Gastroesophageal sphincter (tissue), 4 donors: ENCODE measurements at regions not wholly inside any gene's neighbourhood (a gene's known extent, or its start where the extent isn't known, plus 50 kb on each side); places are given as distances from the start of the nearest gene placed in this dataset.

Experiments used
- ATAC-seq: fragments of 150-250 bp; one replicate; pipeline ENCODE4 v1.9.1; 2016; ENCODE audit warnings: mild to moderate bottlenecking, moderate library complexity
- H3K27ac ChIP-seq, 4 donors: fragments of 200-600 bp; sonication (generic) in 3 of 4; 1 replicate in 3 of 4; 2 replicates in 1 of 4; pipeline ENCODE4 v1.5.1; 2016 to 2019
- H3K27me3 ChIP-seq: fragments of 200-600 bp; sonication (generic); one replicate; pipeline ENCODE4 v1.5.1; 2019
- H3K36me3 ChIP-seq, 2 donors: fragments of 200-600 bp; sonication (generic); one replicate each; pipeline ENCODE4 v1.5.1; 2019; ENCODE audit warnings: control low read depth in 1 of 2
- H3K4me1 ChIP-seq, 3 donors: fragments of 200-600 bp; sonication (generic); 1 replicate in 2 of 3; 2 replicates in 1 of 3; pipeline ENCODE4 v1.5.1; 2016 to 2019; ENCODE audit warnings: control low read depth in 2 of 3
- H3K4me3 ChIP-seq, 2 donors: fragments of 200-600 bp; sonication (generic); one replicate each; pipeline ENCODE4 v1.5.1; 2019; ENCODE audit warnings: mild to moderate bottlenecking in 1 of 2, moderate library complexity in 1 of 2
- H3K9me3 ChIP-seq, 3 donors: fragments of 200-600 bp; sonication (generic); one replicate each; pipeline ENCODE4 v1.5.1; 2017 to 2019; ENCODE audit warnings: control low read depth in 2 of 3
- EP300 ChIP-seq: sonication (generic); formaldehyde crosslinking; IDR thresholded peaks from one replicate; pipeline ENCODE4 v1.6.1; 2017; ENCODE audit warnings: antibody characterized with exemption, mild to moderate bottlenecking
- POLR2A ChIP-seq, 2 donors: fragments of 450-650 bp; IDR thresholded peaks; one replicate each; pipeline ENCODE4 v1.6.1; 2017; ENCODE audit warnings: antibody characterized with exemption in 2 of 2, mild to moderate bottlenecking in 2 of 2, moderate library complexity in 1 of 2
- POLR2AphosphoS5 ChIP-seq: sonication (generic); formaldehyde crosslinking; IDR thresholded peaks from one replicate; pipeline ENCODE4 v1.6.1; 2017; ENCODE audit warnings: antibody characterized with exemption
- WGBS, 2 donors: methylation state at CpG; one replicate each; pipeline ENCODE4 v1.1.5; 2018; ENCODE audit warnings: low coverage in 1 of 2; 5-methylcytosine and 5-hydroxymethylcytosine counted together
- TF ChIP-seq, protein P1 (sequence below), 4 experiments: fragments of 200-600 bp in 2 of 4; fragments of 450-650 bp in 2 of 4; sonication (generic) in 1 of 4; IDR thresholded peaks; one replicate each; pipeline ENCODE4 v1.5.1; 2017 to 2019; ENCODE audit warnings: antibody characterized with exemption in 4 of 4, mild to moderate bottlenecking in 2 of 4, moderate library complexity in 2 of 4

DNA sequence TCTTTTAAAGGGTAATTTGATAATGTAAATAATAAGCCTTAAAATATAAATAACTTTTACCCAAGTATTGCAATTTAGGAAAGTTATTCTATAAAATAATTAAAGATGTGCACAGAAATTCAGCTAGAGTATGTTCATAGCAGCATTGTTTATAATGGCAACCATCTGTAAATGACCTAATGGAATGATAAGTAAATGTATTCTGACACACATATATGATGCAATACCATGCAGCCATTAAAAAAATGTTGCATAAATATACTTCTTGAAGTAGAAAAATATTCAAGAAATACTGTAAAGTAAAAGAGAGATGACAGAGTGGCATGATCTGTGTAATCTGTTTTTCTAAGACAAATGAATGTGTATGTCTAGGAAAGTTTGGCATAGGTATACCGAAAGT lies 545.7 kb downstream of the ZEB2 start:
- H3K36me3 ChIP-seq: no peaks in the 10 kb centered on the region
- H3K27ac ChIP-seq: no peak overlapping the region
- no peaks in the 10 kb centered on the region for H3K4me1 ChIP-seq
- H3K27me3 ChIP-seq: no peaks in the 10 kb centered on the region
- H3K4me3 ChIP-seq: no peak overlapping the region
- no peak for TF ChIP-seq POLR2A (IDR thresholded peaks at IDR 0.05)
- TF ChIP-seq, protein P1, sequence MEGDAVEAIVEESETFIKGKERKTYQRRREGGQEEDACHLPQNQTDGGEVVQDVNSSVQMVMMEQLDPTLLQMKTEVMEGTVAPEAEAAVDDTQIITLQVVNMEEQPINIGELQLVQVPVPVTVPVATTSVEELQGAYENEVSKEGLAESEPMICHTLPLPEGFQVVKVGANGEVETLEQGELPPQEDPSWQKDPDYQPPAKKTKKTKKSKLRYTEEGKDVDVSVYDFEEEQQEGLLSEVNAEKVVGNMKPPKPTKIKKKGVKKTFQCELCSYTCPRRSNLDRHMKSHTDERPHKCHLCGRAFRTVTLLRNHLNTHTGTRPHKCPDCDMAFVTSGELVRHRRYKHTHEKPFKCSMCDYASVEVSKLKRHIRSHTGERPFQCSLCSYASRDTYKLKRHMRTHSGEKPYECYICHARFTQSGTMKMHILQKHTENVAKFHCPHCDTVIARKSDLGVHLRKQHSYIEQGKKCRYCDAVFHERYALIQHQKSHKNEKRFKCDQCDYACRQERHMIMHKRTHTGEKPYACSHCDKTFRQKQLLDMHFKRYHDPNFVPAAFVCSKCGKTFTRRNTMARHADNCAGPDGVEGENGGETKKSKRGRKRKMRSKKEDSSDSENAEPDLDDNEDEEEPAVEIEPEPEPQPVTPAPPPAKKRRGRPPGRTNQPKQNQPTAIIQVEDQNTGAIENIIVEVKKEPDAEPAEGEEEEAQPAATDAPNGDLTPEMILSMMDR (IDR thresholded peaks at IDR 0.05): no peak
- 82 to 92% methylated on average over 1 of the region's 1 CpG for WGBS, 2 donors
- no peak for ATAC-seq
- H3K9me3 ChIP-seq: no peaks in the 10 kb centered on the region

DNA sequence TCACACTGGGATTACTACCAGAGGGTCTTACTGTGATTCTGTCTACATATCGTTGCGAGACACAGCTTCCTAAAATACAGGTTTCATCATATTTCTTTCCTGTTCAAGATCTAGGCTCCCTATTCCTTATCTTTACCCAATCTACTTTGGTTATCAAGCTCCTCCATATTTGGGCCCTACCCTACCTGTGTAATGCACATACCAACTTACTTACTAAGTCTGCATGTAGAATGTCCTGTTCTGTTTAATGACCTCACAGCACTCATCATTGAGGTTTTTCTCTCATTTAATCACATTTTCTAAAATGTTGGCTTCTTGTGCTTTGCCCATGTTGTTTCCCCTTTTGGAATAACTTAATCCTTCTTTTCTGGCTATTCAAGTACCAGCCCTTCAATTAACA lies 551.1 kb downstream of the ZEB2 start:
- Histone ChIP-seq H3K4me1 (no peaks in the 10 kb centered on the region), H3K27ac (no peak overlapping the region), H3K9me3 (no peaks in the 10 kb centered on the region), H3K36me3 (no peaks in the 10 kb centered on the region), H3K4me3 (no peak overlapping the region), H3K27me3 (no peaks in the 10 kb centered on the region)
- WGBS, 2 donors: 83 to 90% methylated on average over 2 of the region's 2 CpGs
- ATAC-seq: no peak
- TF ChIP-seq POLR2AphosphoS5 (no peak), POLR2A (IDR thresholded peaks at IDR 0.05) (no peak), EP300 (no peak)
- TF ChIP-seq, protein P1 (IDR thresholded peaks at IDR 0.05): no peak

DNA sequence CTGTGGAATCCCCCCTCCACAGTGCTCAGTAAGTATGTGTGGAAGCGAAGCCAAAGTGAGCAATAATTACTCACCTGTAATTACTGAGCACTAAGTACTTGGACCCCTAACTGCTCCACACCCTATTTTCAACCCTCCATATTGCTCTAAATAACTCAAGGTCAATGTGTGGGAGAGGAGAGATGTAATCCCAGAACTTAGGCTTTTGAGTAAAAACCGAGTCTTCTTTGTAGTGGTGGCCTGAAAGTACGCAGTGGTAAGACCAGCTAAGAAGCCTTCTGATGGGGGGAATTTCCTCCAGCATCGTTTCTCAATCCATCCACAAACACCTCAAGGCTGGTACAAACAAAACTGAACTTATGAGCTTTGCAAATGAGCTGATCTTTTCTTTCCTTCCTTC lies 551.6 kb downstream of the ZEB2 start:
- Histone ChIP-seq H3K9me3 (no peaks in the 10 kb centered on the region), H3K4me1 (no peaks in the 10 kb centered on the region), H3K27ac (no peak overlapping the region), H3K4me3 (no peak overlapping the region), H3K36me3 (no peaks in the 10 kb centered on the region), H3K27me3 (no peaks in the 10 kb centered on the region)
- TF ChIP-seq, protein P1 (IDR thresholded peaks at IDR 0.05): no peak
- no peak for TF ChIP-seq EP300
- no peak for TF ChIP-seq POLR2A (IDR thresholded peaks at IDR 0.05)
- no peak for TF ChIP-seq POLR2AphosphoS5
- no peak for ATAC-seq
- WGBS, 2 donors: 92 to 95% methylated on average over 4 of the region's 4 CpGs

DNA sequence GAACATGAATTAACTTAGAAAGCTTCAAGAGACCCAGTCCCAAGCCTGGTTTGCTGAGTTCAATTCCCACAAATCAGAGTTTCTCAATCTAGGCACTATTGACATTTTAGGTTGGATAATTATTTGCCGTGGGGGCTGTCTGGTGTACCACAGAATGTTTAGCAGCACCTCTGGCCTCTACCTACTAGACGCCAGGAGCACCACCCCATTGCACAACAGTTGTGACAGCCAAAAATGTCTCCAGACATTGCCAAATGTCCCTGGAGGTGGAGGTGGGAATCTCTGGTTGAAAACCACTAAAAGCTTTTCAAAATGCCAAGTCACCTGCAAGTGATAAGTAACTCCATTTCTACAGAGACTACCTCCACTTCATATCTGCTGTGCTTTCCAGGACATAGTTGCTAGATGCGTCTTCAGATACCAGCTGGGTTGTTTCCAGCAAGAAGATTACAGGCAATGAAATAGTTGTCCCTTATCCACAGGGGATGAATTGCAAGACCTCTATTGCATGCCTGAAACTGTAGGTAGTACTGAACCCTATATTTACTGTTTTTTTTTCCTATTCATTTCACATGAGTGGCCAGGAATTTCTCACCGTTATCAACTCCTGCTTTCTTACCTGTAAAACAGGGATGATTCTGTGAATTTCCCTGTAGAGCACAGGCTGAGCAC lies 554.3 kb downstream of the ZEB2 start:
- H3K27me3 ChIP-seq: no peaks in the 10 kb centered on the region
- ATAC-seq: no peak
- H3K9me3 ChIP-seq: no peaks in the 10 kb centered on the region
- H3K27ac ChIP-seq: no peak overlapping the region
- H3K36me3 ChIP-seq: no peaks in the 10 kb centered on the region
- WGBS, 2 donors: 92 to 100% methylated on average over 3 to 4 of the region's 4 CpGs
- H3K4me3 ChIP-seq: no peak overlapping the region
- H3K4me1 ChIP-seq: no peaks in the 10 kb centered on the region
- TF ChIP-seq EP300 (no peak), POLR2AphosphoS5 (no peak), POLR2A (IDR thresholded peaks at IDR 0.05) (no peak)
- TF ChIP-seq, protein P1 (IDR thresholded peaks at IDR 0.05): no peak

DNA sequence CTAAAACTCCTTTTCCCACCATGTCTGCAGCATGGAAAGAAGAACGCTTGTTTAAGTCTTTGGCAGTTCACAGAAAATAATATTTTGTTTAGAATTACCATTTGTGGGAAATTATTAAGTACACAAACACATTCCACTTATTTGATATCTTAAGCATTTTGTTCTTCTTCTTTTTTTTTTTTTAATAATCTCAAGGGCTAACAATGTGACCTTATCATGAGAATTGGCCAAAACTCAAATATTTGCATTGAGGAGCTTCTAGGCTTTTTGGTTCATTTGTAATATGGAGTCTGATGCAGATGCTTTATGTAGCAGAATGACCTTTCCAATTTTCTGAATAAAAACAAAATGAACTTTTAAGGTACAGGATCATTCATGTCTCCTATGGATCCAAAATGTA lies 555.0 kb downstream of the ZEB2 start:
- H3K9me3 ChIP-seq: no peaks in the 10 kb centered on the region
- 89 to 100% methylated on average over 1 of the region's 1 CpG for WGBS, 2 donors
- TF ChIP-seq POLR2A (IDR thresholded peaks at IDR 0.05): no peak
- TF ChIP-seq, protein P1 (IDR thresholded peaks at IDR 0.05): no peak

More for the DNA sequence above, 555.0 kb downstream of the ZEB2 start:
- Histone ChIP-seq H3K4me1 (no peaks in the 10 kb centered on the region), H3K4me3 (no peak overlapping the region), H3K27ac (no peak overlapping the region), H3K27me3 (no peaks in the 10 kb centered on the region), H3K36me3 (no peaks in the 10 kb centered on the region)
- ATAC-seq: no peak
